ENCODE measurements at regions not wholly inside any gene's neighbourhood (a gene's known extent, or its start where the extent isn't known, plus 50 kb on each side); places are given as distances from the start of the nearest gene placed in this dataset.

- FAIRE-seq = no peak
These were observed 878.1 kb downstream of the CENPC start for GRCh38 chr4:66667249-66667648.

- no peak for FAIRE-seq
These were observed 882.7 kb downstream of the CENPC start for GRCh38 chr4:66662620-66663019.

GRCh38 chr4:66658809-66659208, 886.5 kb downstream of the CENPC start:
- no peak for FAIRE-seq

- no peak for FAIRE-seq
These were observed 889.8 kb downstream of the CENPC start for GRCh38 chr4:66655505-66655904.

- FAIRE-seq = peak; percentile 29
These were observed 891.4 kb downstream of the CENPC start for GRCh38 chr4:66653937-66654336.

GRCh38 chr4:66649236-66649635, 896.1 kb downstream of the CENPC start:
- FAIRE-seq = no peak

GRCh38 chr4:66647926-66648325, 897.4 kb downstream of the CENPC start:
- FAIRE-seq = no peak

GRCh38 chr4:66647476-66647875, 897.8 kb downstream of the CENPC start:
- no peak for FAIRE-seq

- no peak for FAIRE-seq
These were observed 904.9 kb downstream of the CENPC start for GRCh38 chr4:66640233-66640990.

GRCh38 chr4:66639361-66639760, 905.9 kb downstream of the CENPC start:
- FAIRE-seq = no peak

GRCh38 chr4:66636349-66636748, 909.0 kb downstream of the CENPC start:
- no peak for FAIRE-seq

- FAIRE-seq = no peak
These were observed 911.8 kb downstream of the CENPC start for GRCh38 chr4:66633477-66633876.

- FAIRE-seq = no peak
These were observed 915.4 kb downstream of the CENPC start for GRCh38 chr4:66629927-66630326.

- FAIRE-seq = no peak
These were observed 917.2 kb downstream of the CENPC start for GRCh38 chr4:66628146-66628545.

- FAIRE-seq = no peak
These were observed 919.8 kb downstream of the CENPC start for GRCh38 chr4:66625480-66625879.

GRCh38 chr4:66613591-66613990, 931.7 kb downstream of the CENPC start:
- FAIRE-seq = no peak

- no peak for FAIRE-seq
These were observed 936.3 kb downstream of the CENPC start for GRCh38 chr4:66609014-66609413.

GRCh38 chr4:66606908-66607307, 936.6 kb upstream of the EPHA5 start:
- no peak for FAIRE-seq

- no peak for FAIRE-seq
These were observed 935.9 kb upstream of the EPHA5 start for GRCh38 chr4:66606215-66606614.

GRCh38 chr4:66604192-66604591, 933.9 kb upstream of the EPHA5 start:
- no peak for FAIRE-seq

GRCh38 chr4:66602622-66603021, 932.3 kb upstream of the EPHA5 start:
- no peak for FAIRE-seq

- no peak for FAIRE-seq
These were observed 921.7 kb upstream of the EPHA5 start for GRCh38 chr4:66591968-66592367.

- no peak for FAIRE-seq
These were observed 920.4 kb upstream of the EPHA5 start for GRCh38 chr4:66590488-66591215.

- no peak for FAIRE-seq
These were observed 918.9 kb upstream of the EPHA5 start for GRCh38 chr4:66589183-66589582.
